Bronchial epithelial cell (primary cell): ENCODE measurements at regions not wholly inside any gene's neighbourhood (a gene's known extent, or its start where the extent isn't known, plus 50 kb on each side); places are given as distances from the start of the nearest gene placed in this dataset.

Experiments
- DNase-seq: peaks from one replicate; pipeline ENCODE4 v3.0.0-alpha.2; 2010; ENCODE audit warnings: low read depth
- FAIRE-seq: peaks from 2 replicates; lab custom pipeline; 2011; peaks lifted over from hg19 to GRCh38; lab: Jason Lieb, UNC
- H3K27me3 ChIP-seq: 2 replicates; pipeline ENCODE4 v1.5.1; 2011; ENCODE audit warnings: low read length; ENCODE audit not compliant: control insufficient read depth, insufficient read depth
- H3K36me3 ChIP-seq: 2 replicates; pipeline ENCODE4 v1.5.1; 2011; ENCODE audit warnings: low read length; ENCODE audit not compliant: control insufficient read depth, insufficient read depth
- H3K4me3 ChIP-seq: 2 replicates; pipeline ENCODE4 v1.5.1; 2011; ENCODE audit warnings: mild to moderate bottlenecking, low read depth, low read length, control low read depth
- CTCF ChIP-seq: IDR thresholded peaks from 2 replicates; pipeline ENCODE4 v1.5.1; 2011; ENCODE audit warnings: mild to moderate bottlenecking, moderate library complexity, low read length, control low read depth, inconsistent platforms; ENCODE audit not compliant: insufficient read depth, severe bottlenecking

GRCh38 chr5:94024101-94024500 is 282.7 kb upstream of the POU5F2 start:
- TF ChIP-seq CTCF, result no peak
- DNase-seq (no peak), FAIRE-seq (no peak)
- Histone ChIP-seq H3K36me3 (no peaks in the 10 kb centered on the region), H3K4me3 (no peak overlapping the region), H3K27me3 (no peaks in the 10 kb centered on the region)

GRCh38 chr5:94021246-94021645 is 279.8 kb upstream of the POU5F2 start:
- Histone ChIP-seq H3K4me3 (no peak overlapping the region), H3K27me3 (no peaks in the 10 kb centered on the region), H3K36me3 (no peaks in the 10 kb centered on the region)
- TF ChIP-seq CTCF, result no peak
- DNase-seq, result peak; percentile 85
- FAIRE-seq, result peak; percentile 68

- FAIRE-seq (no peak), DNase-seq (peak; percentile 47)
- no peak for TF ChIP-seq CTCF
- Histone ChIP-seq H3K27me3 (no peaks in the 10 kb centered on the region), H3K4me3 (no peak overlapping the region), H3K36me3 (no peaks in the 10 kb centered on the region)
Measured at GRCh38 chr5:94017579-94017978, 276.2 kb upstream of the POU5F2 start.

- Histone ChIP-seq H3K4me3 (no peak overlapping the region), H3K36me3 (no peaks in the 10 kb centered on the region), H3K27me3 (no peaks in the 10 kb centered on the region)
- FAIRE-seq (no peak), DNase-seq (peak; percentile 20)
- no peak for TF ChIP-seq CTCF
Measured at GRCh38 chr5:94010814-94011213, 269.4 kb upstream of the POU5F2 start.

- FAIRE-seq, result no peak
- no peaks in the 10 kb centered on the region for H3K27me3 ChIP-seq
- TF ChIP-seq CTCF, result no peak
Measured at GRCh38 chr5:94009161-94009560, 267.8 kb upstream of the POU5F2 start.

GRCh38 chr5:93998951-93999455 is 257.6 kb upstream of the POU5F2 start:
- Histone ChIP-seq H3K36me3 (no peaks in the 10 kb centered on the region), H3K27me3 (no peaks in the 10 kb centered on the region), H3K4me3 (no peak overlapping the region)
- DNase-seq, result no peak
- no peak for TF ChIP-seq CTCF
- FAIRE-seq, result no peak

More at GRCh38 chr5:94009161-94009560, 267.8 kb upstream of the POU5F2 start:
- Histone ChIP-seq H3K4me3 (no peak overlapping the region), H3K36me3 (no peaks in the 10 kb centered on the region)
- DNase-seq, result no peak
